HEK293 (cell line): ENCODE measurements at regions not wholly inside any gene's neighbourhood (a gene's known extent, or its start where the extent isn't known, plus 50 kb on each side); places are given as distances from the start of the nearest gene placed in this dataset.

Source experiments
- CTCF ChIA-PET: fragments of 350-600 bp; formaldehyde crosslinking; extraction: SDS; loops from one replicate; lab custom pipeline; 2021; ENCODE audit warnings: antibody characterized with exemption; lab: Yijun Ruan, JAX
- POLR2A ChIA-PET: fragments of 300-600 bp; formaldehyde crosslinking; extraction: SDS; loops from one replicate; lab custom pipeline; 2020; ENCODE audit warnings: antibody characterized with exemption, inconsistent platforms; lab: Yijun Ruan, JAX
- H3K27ac ChIP-seq: fragments of 200-500 bp; sonication (Bioruptor generic); 2 replicates; pipeline ENCODE4 v1.5.1; 2014; ENCODE audit warnings: low read depth, low read length, control low read depth, inconsistent platforms; ENCODE audit errors: extremely low read depth
- H3K36me3 ChIP-seq, 2 experiments: fragments of 200-500 bp in 1 of 2; sonication (Bioruptor generic) in 1 of 2; 1 replicate in 1 of 2; 2 replicates in 1 of 2; pipeline ENCODE4 v1.5.1; 2014 to 2017; ENCODE audit warnings: inconsistent platforms in 2 of 2, low read length in 2 of 2; ENCODE audit not compliant: control insufficient read depth in 2 of 2, insufficient read depth in 1 of 2
- H3K4me1 ChIP-seq: fragments of 200-500 bp; sonication (Bioruptor generic); 2 replicates; pipeline ENCODE4 v1.5.1; 2014; ENCODE audit warnings: mild to moderate bottlenecking, low read length, inconsistent platforms; ENCODE audit not compliant: control insufficient read depth, insufficient read depth
- H3K4me3 ChIP-seq: 2 replicates; pipeline ENCODE4 v1.5.1; 2011; ENCODE audit warnings: low read depth, mild to moderate bottlenecking, control low read depth, low read length, moderate library complexity
- H3K9me3 ChIP-seq: fragments of 200-500 bp; sonication (Bioruptor generic); 2 replicates; pipeline ENCODE4 v1.5.1; 2014; ENCODE audit warnings: low read depth, low read length, inconsistent platforms; ENCODE audit not compliant: control insufficient read depth, insufficient read depth
- ELK4 ChIP-seq: IDR thresholded peaks from 2 replicates; pipeline ENCODE4 v1.6.1; 2011; ENCODE audit warnings: mild to moderate bottlenecking, low read depth, low read length, borderline replicate concordance
- KLF16 ChIP-seq: fragments of 450-650 bp; formaldehyde crosslinking; IDR thresholded peaks from 2 replicates; pipeline ENCODE4 v1.5.1; 2017; ENCODE audit warnings: missing biosample characterization, missing genetic modification characterization
- KLF8 ChIP-seq: fragments of 450-650 bp; formaldehyde crosslinking; IDR thresholded peaks from 2 replicates; pipeline ENCODE4 v1.5.1; 2016; ENCODE audit warnings: missing biosample characterization, missing genetic modification characterization
- MZF1 ChIP-seq: fragments of 450-650 bp; formaldehyde crosslinking; IDR thresholded peaks from 2 replicates; pipeline ENCODE4 v1.5.1; 2017; ENCODE audit warnings: missing biosample characterization, missing genetic modification characterization, borderline replicate concordance
- SCRT1 ChIP-seq: fragments of 450-650 bp; formaldehyde crosslinking; IDR thresholded peaks from 2 replicates; pipeline ENCODE4 v1.5.1; 2016; ENCODE audit warnings: missing biosample characterization, missing genetic modification characterization, borderline replicate concordance
- SCRT2 ChIP-seq: fragments of 450-650 bp; formaldehyde crosslinking; IDR thresholded peaks from 2 replicates; pipeline ENCODE4 v1.5.1; 2016; ENCODE audit warnings: missing biosample characterization, missing genetic modification characterization
- WT1 ChIP-seq: fragments of 450-650 bp; formaldehyde crosslinking; IDR thresholded peaks from 2 replicates; pipeline ENCODE4 v1.5.1; 2016; ENCODE audit warnings: missing biosample characterization, missing genetic modification characterization
- YY2 ChIP-seq: fragments of 450-650 bp; formaldehyde crosslinking; IDR thresholded peaks from 2 replicates; pipeline ENCODE4 v1.5.1; 2016; ENCODE audit warnings: missing biosample characterization, missing genetic modification characterization
- ZFP37 ChIP-seq: fragments of 450-650 bp; formaldehyde crosslinking; IDR thresholded peaks from 2 replicates; pipeline ENCODE4 v1.5.1; 2016; ENCODE audit warnings: missing biosample characterization, missing genetic modification characterization
- ZFP41 ChIP-seq: fragments of 450-650 bp; formaldehyde crosslinking; IDR thresholded peaks from 2 replicates; pipeline ENCODE4 v1.5.1; 2016; ENCODE audit warnings: missing biosample characterization, missing genetic modification characterization, borderline replicate concordance
- ZNF155 ChIP-seq: fragments of 450-650 bp; formaldehyde crosslinking; IDR thresholded peaks from 2 replicates; pipeline ENCODE4 v1.5.1; 2016; ENCODE audit warnings: missing biosample characterization, missing genetic modification characterization
- ZNF239 ChIP-seq: fragments of 450-650 bp; formaldehyde crosslinking; IDR thresholded peaks from 2 replicates; pipeline ENCODE4 v1.5.1; 2016; ENCODE audit warnings: missing biosample characterization, missing genetic modification characterization
- ZNF24 ChIP-seq: fragments of 450-650 bp; formaldehyde crosslinking; IDR thresholded peaks from 2 replicates; pipeline ENCODE4 v1.5.1; 2016; ENCODE audit warnings: missing biosample characterization, missing genetic modification characterization
- ZNF274 ChIP-seq, 2 experiments: fragments of 200-500 bp in 1 of 2; fragments of 450-650 bp in 1 of 2; sonication (Bioruptor generic) in 1 of 2; formaldehyde crosslinking in 1 of 2; IDR thresholded peaks; 2 replicates each; pipeline versions ENCODE4 v1.5.1 to v1.6.1; 2014 to 2016; ENCODE audit warnings: borderline replicate concordance in 1 of 2, inconsistent platforms in 1 of 2, low read length in 1 of 2, missing biosample characterization in 1 of 2, missing genetic modification characterization in 1 of 2
- ZNF335 ChIP-seq: fragments of 450-650 bp; formaldehyde crosslinking; conservative IDR thresholded peaks from 2 replicates; pipeline ENCODE4 v1.5.1; 2016; ENCODE audit warnings: missing biosample characterization, missing genetic modification characterization
- ZNF416 ChIP-seq: fragments of 450-650 bp; formaldehyde crosslinking; IDR thresholded peaks from 2 replicates; pipeline ENCODE4 v1.5.1; 2016; ENCODE audit warnings: missing biosample characterization, missing genetic modification characterization
- ZNF433 ChIP-seq: fragments of 450-650 bp; formaldehyde crosslinking; IDR thresholded peaks from 2 replicates; pipeline ENCODE4 v1.5.1; 2016; ENCODE audit warnings: missing biosample characterization, missing genetic modification characterization, low read depth
- ZNF488 ChIP-seq: fragments of 450-650 bp; formaldehyde crosslinking; IDR thresholded peaks from 2 replicates; pipeline ENCODE4 v1.5.1; 2016; ENCODE audit warnings: missing biosample characterization, missing genetic modification characterization
- ZNF518A ChIP-seq: fragments of 450-650 bp; formaldehyde crosslinking; conservative IDR thresholded peaks from 2 replicates; pipeline ENCODE4 v1.5.1; 2016; ENCODE audit warnings: low read depth, missing biosample characterization, missing genetic modification characterization
- ZNF623 ChIP-seq: fragments of 450-650 bp; formaldehyde crosslinking; IDR thresholded peaks from 2 replicates; pipeline ENCODE4 v1.5.1; 2016; ENCODE audit warnings: missing biosample characterization, missing genetic modification characterization
- ZNF843 ChIP-seq: fragments of 450-650 bp; formaldehyde crosslinking; IDR thresholded peaks from 2 replicates; pipeline ENCODE4 v1.5.1; 2016; ENCODE audit warnings: missing biosample characterization, missing genetic modification characterization
- ZXDB ChIP-seq: fragments of 450-650 bp; formaldehyde crosslinking; IDR thresholded peaks from 2 replicates; pipeline ENCODE4 v1.5.1; 2016; ENCODE audit warnings: missing biosample characterization, missing genetic modification characterization
- TF ChIP-seq, protein P1 (sequence below): fragments of 450-650 bp; formaldehyde crosslinking; conservative IDR thresholded peaks from 2 replicates; pipeline ENCODE4 v1.5.1; 2016; ENCODE audit warnings: low read depth, missing biosample characterization, missing genetic modification characterization

GRCh38 chr9:102000956-102001355, 262.5 kb upstream of the GRIN3A start:
- Histone ChIP-seq H3K4me3 (no peak overlapping the region), H3K36me3 (no peaks in the 10 kb centered on the region), H3K27ac (no peak overlapping the region), H3K9me3 (no peaks in the 10 kb centered on the region), H3K4me1 (no peaks in the 10 kb centered on the region)
- ChIA-PET POLR2A (no interaction called here), CTCF (no interaction called here)
- TF ChIP-seq ZNF155 (tag by site-specific recombination) (no peak), ZNF274 (IDR thresholded peaks at IDR 0.05; ENCODE audit: low read length) (no peak), ZNF274 (tag by site-specific recombination; IDR thresholded peaks at IDR 0.05; ENCODE audit: borderline replicate concordance) (no peak), ZNF433 (tag by site-specific recombination) (no peak), SCRT2 (tag by site-specific recombination) (no peak), ZXDB (tag by site-specific recombination) (no peak), MZF1 (no peak), KLF16 (tag by site-specific recombination) (no peak), ZNF416 (tag by site-specific recombination) (no peak), ELK4 (no peak), ZNF843 (no peak), ZFP41 (tag by site-specific recombination) (no peak), ZNF24 (no peak), ZNF623 (tag by site-specific recombination) (no peak), KLF8 (tag by site-specific recombination) (no peak), ZNF239 (tag by site-specific recombination) (no peak), SCRT1 (tag by site-specific recombination) (no peak), ZFP37 (tag by site-specific recombination) (no peak), YY2 (tag by site-specific recombination) (no peak)

DNA sequence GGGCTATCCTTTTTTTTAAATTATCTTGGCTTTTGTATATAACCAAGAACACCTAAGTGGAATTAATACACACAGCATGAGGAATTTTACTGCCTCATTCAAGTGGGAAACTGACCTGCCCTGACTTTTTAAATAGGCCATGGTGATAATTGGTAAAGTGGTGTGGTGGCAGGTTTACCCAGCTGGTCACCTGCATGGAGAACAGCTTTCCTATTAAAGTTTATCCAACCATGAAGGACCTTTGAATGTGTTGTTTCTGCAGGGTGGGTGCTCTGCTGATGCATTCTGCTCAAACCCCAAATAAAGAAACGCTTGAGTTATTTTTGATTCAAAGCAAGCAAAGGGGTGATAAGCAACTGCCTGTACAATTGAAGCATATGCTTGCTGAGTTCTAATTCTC, 261.0 kb upstream of the GRIN3A start:
- ChIA-PET CTCF (interaction anchor here (1.6 kb wide), 1 partner anchor 22 kb away, joined by 3 read pairs; no protein-coding TSS in a partner anchor), POLR2A (no interaction called here)
- Histone ChIP-seq H3K27ac (no peak overlapping the region), H3K36me3 (no peaks in the 10 kb centered on the region), H3K9me3 (no peaks in the 10 kb centered on the region), H3K4me3 (no peak overlapping the region), H3K4me1 (no peaks in the 10 kb centered on the region)
- TF ChIP-seq ZNF416 (tag by site-specific recombination): no peak

GRCh38 chr9:101995231-101995630, 256.8 kb upstream of the GRIN3A start:
- no peak overlapping the region for H3K4me3 ChIP-seq
- H3K36me3 ChIP-seq: no peaks in the 10 kb centered on the region
- H3K27ac ChIP-seq: no peak overlapping the region
- ChIA-PET POLR2A (no interaction called here), CTCF (interaction anchor here (1.2 kb wide), 1 partner anchor 17 kb away, joined by 3 read pairs; no protein-coding TSS in a partner anchor)
- no peaks in the 10 kb centered on the region for H3K4me1 ChIP-seq
- H3K9me3 ChIP-seq: no peaks in the 10 kb centered on the region
- TF ChIP-seq ZNF488 (tag by site-specific recombination) (no peak), ZNF335 (tag by site-specific recombination) (no peak), ZNF518A (tag by site-specific recombination) (no peak), WT1 (no peak)
- TF ChIP-seq, protein P1, sequence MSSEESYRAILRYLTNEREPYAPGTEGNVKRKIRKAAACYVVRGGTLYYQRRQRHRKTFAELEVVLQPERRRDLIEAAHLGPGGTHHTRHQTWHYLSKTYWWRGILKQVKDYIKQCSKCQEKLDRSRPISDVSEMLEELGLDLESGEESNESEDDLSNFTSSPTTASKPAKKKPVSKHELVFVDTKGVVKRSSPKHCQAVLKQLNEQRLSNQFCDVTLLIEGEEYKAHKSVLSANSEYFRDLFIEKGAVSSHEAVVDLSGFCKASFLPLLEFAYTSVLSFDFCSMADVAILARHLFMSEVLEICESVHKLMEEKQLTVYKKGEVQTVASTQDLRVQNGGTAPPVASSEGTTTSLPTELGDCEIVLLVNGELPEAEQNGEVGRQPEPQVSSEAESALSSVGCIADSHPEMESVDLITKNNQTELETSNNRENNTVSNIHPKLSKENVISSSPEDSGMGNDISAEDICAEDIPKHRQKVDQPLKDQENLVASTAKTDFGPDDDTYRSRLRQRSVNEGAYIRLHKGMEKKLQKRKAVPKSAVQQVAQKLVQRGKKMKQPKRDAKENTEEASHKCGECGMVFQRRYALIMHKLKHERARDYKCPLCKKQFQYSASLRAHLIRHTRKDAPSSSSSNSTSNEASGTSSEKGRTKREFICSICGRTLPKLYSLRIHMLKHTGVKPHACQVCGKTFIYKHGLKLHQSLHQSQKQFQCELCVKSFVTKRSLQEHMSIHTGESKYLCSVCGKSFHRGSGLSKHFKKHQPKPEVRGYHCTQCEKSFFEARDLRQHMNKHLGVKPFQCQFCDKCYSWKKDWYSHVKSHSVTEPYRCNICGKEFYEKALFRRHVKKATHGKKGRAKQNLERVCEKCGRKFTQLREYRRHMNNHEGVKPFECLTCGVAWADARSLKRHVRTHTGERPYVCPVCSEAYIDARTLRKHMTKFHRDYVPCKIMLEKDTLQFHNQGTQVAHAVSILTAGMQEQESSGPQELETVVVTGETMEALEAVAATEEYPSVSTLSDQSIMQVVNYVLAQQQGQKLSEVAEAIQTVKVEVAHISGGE: no peak
